OCI-LY7 (cell line): ENCODE measurements at regions not wholly inside any gene's neighbourhood (a gene's known extent, or its start where the extent isn't known, plus 50 kb on each side); places are given as distances from the start of the nearest gene placed in this dataset.

ENCODE experiments used
- BruUV-seq: library from RNA; stranded (reverse); fragments of 400-500 nt; replicated peaks from 2 replicates; lab custom pipeline; 2021; lab: Mats Ljungman, UMichigan
- CTCF ChIA-PET: fragments of 300-600 bp; sonication (Branson Sonifier 250); formaldehyde crosslinking; loops from one replicate; lab custom pipeline; 2022; ENCODE audit warnings: antibody characterized with exemption; ENCODE audit not compliant: unreplicated experiment; lab: Charles Lee
- POLR2A ChIA-PET: fragments of 300-600 bp; sonication (Branson Sonifier 250); formaldehyde crosslinking; loops from one replicate; lab custom pipeline; 2022; ENCODE audit warnings: antibody characterized with exemption; lab: Charles Lee
- DNase-seq: peaks from one replicate; pipeline ENCODE4 v3.0.0-alpha.2; 2015; ENCODE audit warnings: low spot score
- H2AFZ ChIP-seq: fragments of 200-600 bp; sonication (generic), shearing (Covaris generic); 2 replicates; pipeline ENCODE4 v1.6.1; 2014; ENCODE audit warnings: mild to moderate bottlenecking, antibody characterized with exemption, low read length, moderate library complexity
- H3K27ac ChIP-seq: fragments of 200-600 bp; sonication (generic); 2 replicates; pipeline ENCODE4 v1.5.1; 2014; ENCODE audit warnings: mixed run types, low read depth, mild to moderate bottlenecking, moderate library complexity, low read length, inconsistent platforms; ENCODE audit not compliant: poor library complexity, severe bottlenecking
- H3K36me3 ChIP-seq: fragments of 200-600 bp; sonication (generic); 2 replicates; pipeline ENCODE4 v1.6.1; 2014; ENCODE audit warnings: mild to moderate bottlenecking, antibody characterized with exemption, low read length, moderate library complexity, mixed read lengths; ENCODE audit not compliant: insufficient read depth
- H3K4me1 ChIP-seq: fragments of 200-600 bp; sonication (generic); 2 replicates; pipeline ENCODE4 v1.5.1; 2014; ENCODE audit warnings: mild to moderate bottlenecking, low read length; ENCODE audit not compliant: insufficient read depth, poor library complexity, severe bottlenecking
- H3K4me2 ChIP-seq: fragments of 200-600 bp; sonication (generic); 2 replicates; pipeline ENCODE4 v1.6.1; 2014; ENCODE audit warnings: mild to moderate bottlenecking, low read length
- H3K4me3 ChIP-seq: fragments of 200-600 bp; sonication (generic); 2 replicates; pipeline ENCODE4 v1.5.1; 2014; ENCODE audit warnings: mild to moderate bottlenecking, low read depth, low read length; ENCODE audit not compliant: poor library complexity, severe bottlenecking
- H3K79me2 ChIP-seq: fragments of 200-600 bp; sonication (generic); 2 replicates; pipeline ENCODE4 v1.6.1; 2016; ENCODE audit warnings: low read depth, mild to moderate bottlenecking, low read length, moderate library complexity, mixed read lengths; ENCODE audit not compliant: insufficient read depth
- H3K9me2 ChIP-seq: fragments of 200-600 bp; sonication (generic); 2 replicates; pipeline ENCODE4 v1.6.1; 2016; ENCODE audit warnings: mild to moderate bottlenecking, low read length, mixed read lengths; ENCODE audit not compliant: insufficient read depth
- H3K9me3 ChIP-seq: fragments of 200-600 bp; sonication (generic); 2 replicates; pipeline ENCODE4 v1.6.1; 2014; ENCODE audit warnings: mild to moderate bottlenecking, mixed run types, low read length, mixed read lengths
- H4K20me1 ChIP-seq: fragments of 200-600 bp; sonication (generic); 2 replicates; pipeline ENCODE4 v1.6.1; 2014; ENCODE audit warnings: mild to moderate bottlenecking, antibody characterized with exemption, low read length, moderate library complexity, mixed read lengths; ENCODE audit not compliant: insufficient read depth
- EZH2phosphoT487 ChIP-seq: fragments of 200-600 bp; sonication (generic); IDR thresholded peaks from 2 replicates; pipeline ENCODE4 v1.6.1; 2018; ENCODE audit warnings: low read depth, borderline replicate concordance, mild to moderate bottlenecking, mixed run types, antibody characterized with exemption, low read length, moderate library complexity, mixed read lengths
- intact Hi-C: fragments of 100-400 bp; cut with micrococcal nuclease; formaldehyde crosslinking; loops from one replicate; pipeline ENCODE4 v1.10.0; 2022; ENCODE audit not compliant: unreplicated experiment
- TF ChIP-seq, protein P1 (sequence below): fragments of 200-600 bp; sonication (generic); conservative IDR thresholded peaks from 2 replicates; pipeline ENCODE4 v1.5.1; 2014; ENCODE audit warnings: mild to moderate bottlenecking, antibody characterized with exemption, low read length, moderate library complexity, mixed read lengths

DNA sequence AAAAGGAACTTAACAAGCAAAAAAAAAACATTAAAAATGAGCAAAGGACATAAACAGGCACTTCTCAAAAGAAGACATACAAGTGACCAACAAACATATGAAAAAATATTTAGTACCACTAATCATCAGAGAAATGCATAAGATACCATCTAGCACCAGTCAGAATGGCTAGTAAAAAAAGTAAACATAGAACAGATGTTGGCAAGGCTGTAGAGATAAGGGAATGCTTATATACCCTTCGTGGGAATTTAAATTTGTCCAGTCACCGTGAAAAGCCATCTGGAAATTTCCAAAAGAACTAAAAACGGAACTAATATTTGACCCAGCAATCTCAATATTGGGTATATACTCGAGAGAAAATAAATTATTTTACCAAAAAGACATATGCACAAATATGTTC is 1751.3 kb upstream of the LRRTM1 start:
- no peak for TF ChIP-seq EZH2phosphoT487
- TF ChIP-seq, protein P1, sequence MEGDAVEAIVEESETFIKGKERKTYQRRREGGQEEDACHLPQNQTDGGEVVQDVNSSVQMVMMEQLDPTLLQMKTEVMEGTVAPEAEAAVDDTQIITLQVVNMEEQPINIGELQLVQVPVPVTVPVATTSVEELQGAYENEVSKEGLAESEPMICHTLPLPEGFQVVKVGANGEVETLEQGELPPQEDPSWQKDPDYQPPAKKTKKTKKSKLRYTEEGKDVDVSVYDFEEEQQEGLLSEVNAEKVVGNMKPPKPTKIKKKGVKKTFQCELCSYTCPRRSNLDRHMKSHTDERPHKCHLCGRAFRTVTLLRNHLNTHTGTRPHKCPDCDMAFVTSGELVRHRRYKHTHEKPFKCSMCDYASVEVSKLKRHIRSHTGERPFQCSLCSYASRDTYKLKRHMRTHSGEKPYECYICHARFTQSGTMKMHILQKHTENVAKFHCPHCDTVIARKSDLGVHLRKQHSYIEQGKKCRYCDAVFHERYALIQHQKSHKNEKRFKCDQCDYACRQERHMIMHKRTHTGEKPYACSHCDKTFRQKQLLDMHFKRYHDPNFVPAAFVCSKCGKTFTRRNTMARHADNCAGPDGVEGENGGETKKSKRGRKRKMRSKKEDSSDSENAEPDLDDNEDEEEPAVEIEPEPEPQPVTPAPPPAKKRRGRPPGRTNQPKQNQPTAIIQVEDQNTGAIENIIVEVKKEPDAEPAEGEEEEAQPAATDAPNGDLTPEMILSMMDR, result no peak
- no peaks in the 10 kb centered on the region for H3K9me3 ChIP-seq
- H3K4me1 ChIP-seq, result no peaks in the 10 kb centered on the region
- no peak overlapping the region for H2AFZ ChIP-seq
- POLR2A ChIA-PET, result interaction anchor here (0.6 kb wide), 1 partner anchor 36 kb away, joined by 3 read pairs; no protein-coding TSS in a partner anchor
- no peak overlapping the region for H3K4me2 ChIP-seq
- no peaks in the 10 kb centered on the region for H3K9me2 ChIP-seq
- no peak overlapping the region for H3K4me3 ChIP-seq
- DNase-seq, result no peak
- H3K36me3 ChIP-seq, result no peaks in the 10 kb centered on the region
- H4K20me1 ChIP-seq, result no peaks in the 10 kb centered on the region
- no peak overlapping the region for H3K27ac ChIP-seq
- BruUV-seq, result no TSS peak
- CTCF ChIA-PET, result no interaction called here
- intact Hi-C loops, result no loop called here
- no peaks in the 10 kb centered on the region for H3K79me2 ChIP-seq

- intact Hi-C loops, result no loop called here
- no peaks in the 10 kb centered on the region for H3K36me3 ChIP-seq
- DNase-seq, result no peak
- no peak overlapping the region for H3K4me3 ChIP-seq
- H3K9me2 ChIP-seq, result no peaks in the 10 kb centered on the region
- no TSS peak for BruUV-seq
- ChIA-PET CTCF (no interaction called here), POLR2A (no interaction called here)
- H3K27ac ChIP-seq, result no peak overlapping the region
- no peak overlapping the region for H3K4me2 ChIP-seq
- no peaks in the 10 kb centered on the region for H3K4me1 ChIP-seq
- no peaks in the 10 kb centered on the region for H4K20me1 ChIP-seq
- TF ChIP-seq EZH2phosphoT487, result no peak
- TF ChIP-seq, protein P1, result no peak
- H3K79me2 ChIP-seq, result no peaks in the 10 kb centered on the region
- H3K9me3 ChIP-seq, result no peaks in the 10 kb centered on the region
- no peak overlapping the region for H2AFZ ChIP-seq
Observed at GRCh38 chr2:82043867-82044266, 1739.3 kb upstream of the LRRTM1 start.

- Histone ChIP-seq H2AFZ (no peak overlapping the region), H3K9me3 (no peaks in the 10 kb centered on the region), H3K4me3 (no peak overlapping the region), H4K20me1 (no peaks in the 10 kb centered on the region), H3K79me2 (no peaks in the 10 kb centered on the region), H3K9me2 (no peaks in the 10 kb centered on the region), H3K4me1 (no peaks in the 10 kb centered on the region), H3K27ac (no peak overlapping the region), H3K4me2 (no peak overlapping the region), H3K36me3 (no peaks in the 10 kb centered on the region)
- ChIA-PET CTCF (no interaction called here), POLR2A (interaction anchor here (0.7 kb wide), 1 partner anchor 575 kb away, joined by 3 read pairs; no protein-coding TSS in a partner anchor)
- no peak for DNase-seq
- intact Hi-C loops, result no loop called here
- TF ChIP-seq, protein P1, result no peak
- no peak for TF ChIP-seq EZH2phosphoT487
- no TSS peak for BruUV-seq
Observed at GRCh38 chr2:82027921-82028615, 1723.5 kb upstream of the LRRTM1 start.
